ENCODE measurements at regions not wholly inside any gene's neighbourhood (a gene's known extent, or its start where the extent isn't known, plus 50 kb on each side); places are given as distances from the start of the nearest gene placed in this dataset.
"Not testable (repeated sequence)": the region's sequence is repeated elsewhere in the genome, so short reads cannot be mapped to it uniquely, and the experiment has no call there.

DNA sequence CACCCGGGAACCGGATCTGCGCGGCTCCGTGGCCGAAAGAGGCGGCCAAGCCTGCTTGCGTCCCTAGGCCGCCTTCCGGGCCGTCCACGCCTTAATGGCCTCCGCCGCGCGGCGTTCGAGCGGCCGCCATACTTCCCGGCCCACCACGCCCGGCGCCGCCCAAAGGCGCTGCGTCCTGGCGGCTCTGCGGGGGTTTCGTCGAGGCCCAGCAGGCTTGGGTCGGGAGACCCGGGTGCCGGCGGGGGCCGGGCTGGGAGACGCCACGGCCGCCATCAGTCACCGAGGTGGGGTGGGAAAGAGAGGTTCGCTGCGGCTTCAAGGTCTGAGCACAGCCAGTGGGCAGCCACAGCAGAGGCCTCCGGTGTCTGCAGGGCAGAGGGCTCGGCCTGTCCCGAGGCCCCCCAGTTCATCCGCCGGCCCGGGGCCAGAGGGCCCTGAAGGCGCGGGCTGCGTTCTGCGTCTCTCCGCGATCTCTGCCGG lies 545.8 kb upstream of the CDH10 start:
- no peak for DNase-seq (ENCODE audit: low spot score)

DNA sequence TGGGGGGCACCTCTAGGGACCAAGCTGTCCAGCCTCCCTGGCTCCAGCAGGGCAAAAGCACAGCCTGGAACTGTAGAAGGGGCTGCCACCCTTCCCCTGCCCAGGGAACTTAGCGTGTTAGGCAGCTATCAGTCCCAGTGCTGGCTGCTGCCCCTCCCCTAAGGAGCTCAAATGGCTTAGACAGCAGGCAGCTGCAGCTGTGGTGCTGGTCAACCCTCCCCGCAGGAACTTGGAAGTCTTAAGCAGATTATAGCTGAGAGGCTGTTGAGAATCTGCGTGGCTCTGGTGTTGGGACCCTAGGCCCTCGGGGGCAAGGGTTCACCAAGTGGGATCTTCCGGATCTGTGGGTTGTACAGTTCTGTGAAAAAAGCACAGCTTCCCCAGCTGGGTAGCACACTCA lies 536.5 kb upstream of the CDH10 start:
- DNase-seq (ENCODE audit: low spot score), result no peak

DNA sequence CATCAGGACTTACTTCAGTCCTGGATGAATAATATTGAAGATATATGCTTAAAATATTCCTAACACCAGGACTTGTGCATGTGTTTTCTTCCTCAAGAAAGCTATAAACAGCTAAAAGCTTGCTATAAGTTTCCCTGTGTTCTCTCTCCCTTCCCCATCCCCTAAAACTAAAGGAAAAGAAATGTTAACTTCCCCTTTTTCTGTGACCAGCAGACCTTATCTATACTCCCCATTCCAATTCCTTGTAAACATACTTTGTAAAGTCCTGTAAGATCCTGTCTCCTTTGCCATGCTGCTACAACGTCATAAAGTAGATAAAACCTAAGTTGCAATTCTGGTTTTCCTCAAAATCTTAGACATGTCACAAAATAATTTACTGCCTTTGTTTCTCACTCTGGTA lies 517.8 kb upstream of the CDH10 start:
- not testable (repeated sequence) for DNase-seq (ENCODE audit: low spot score)

DNA sequence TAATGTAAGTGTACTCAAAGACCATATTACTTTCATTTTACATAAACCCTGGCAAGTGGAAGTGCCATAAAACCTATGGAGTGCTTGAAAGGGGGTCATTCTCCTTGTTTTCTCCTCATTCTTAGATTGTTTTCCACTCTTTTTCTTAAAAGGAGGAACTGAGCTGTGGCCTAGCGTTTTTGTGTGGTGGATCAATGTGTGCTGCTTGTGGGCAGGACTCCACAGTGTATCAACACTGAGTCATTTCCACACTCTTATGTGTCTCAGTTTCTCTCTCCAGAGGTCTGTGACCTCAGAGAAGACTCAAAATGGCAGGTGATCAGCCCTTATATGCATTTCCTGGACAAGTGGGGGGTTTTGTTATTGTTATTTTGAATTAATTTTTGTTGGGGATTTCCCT lies 516.1 kb upstream of the CDH10 start:
- DNase-seq (ENCODE audit: low spot score), result no peak

DNA sequence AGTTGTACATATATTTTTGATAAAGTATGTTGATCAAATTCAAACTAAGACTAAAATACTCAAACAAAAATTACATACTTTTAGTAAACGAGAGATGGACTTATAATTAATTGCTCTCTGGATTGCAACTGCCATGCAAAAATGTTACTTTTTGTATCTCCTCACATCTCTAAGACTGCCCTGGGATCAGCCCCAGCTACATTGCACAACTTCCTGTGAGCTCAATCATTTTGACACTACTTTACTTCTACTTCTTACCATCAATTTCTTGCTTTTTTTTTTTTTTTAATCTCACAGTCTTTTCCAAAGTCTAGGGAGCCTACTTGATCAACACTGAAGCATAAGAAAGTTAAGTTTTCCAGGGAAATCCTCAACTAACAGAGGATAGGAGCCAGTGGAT lies 506.0 kb upstream of the CDH10 start:
- DNase-seq (ENCODE audit: low spot score), result no peak

DNA sequence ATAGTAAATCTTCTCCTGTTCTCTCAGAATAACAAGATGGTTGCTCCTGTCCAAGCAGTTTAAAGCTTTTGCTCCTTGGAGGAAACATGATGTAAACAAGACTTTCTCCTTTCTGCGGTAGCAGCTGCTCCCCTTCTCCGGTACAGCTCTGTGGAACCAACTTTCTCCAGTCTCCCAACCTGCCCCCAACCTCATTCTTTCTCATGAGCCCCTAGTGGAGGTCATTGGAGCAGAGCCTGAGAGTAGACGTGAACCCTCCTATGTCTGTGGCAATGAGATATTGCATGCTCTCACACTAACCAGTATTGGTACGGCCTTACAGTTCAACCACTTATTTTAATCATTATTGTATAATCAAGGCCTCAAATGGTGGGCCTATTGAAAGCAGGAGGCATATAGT lies 483.8 kb upstream of the CDH10 start:
- no peak for DNase-seq (ENCODE audit: low spot score)

DNA sequence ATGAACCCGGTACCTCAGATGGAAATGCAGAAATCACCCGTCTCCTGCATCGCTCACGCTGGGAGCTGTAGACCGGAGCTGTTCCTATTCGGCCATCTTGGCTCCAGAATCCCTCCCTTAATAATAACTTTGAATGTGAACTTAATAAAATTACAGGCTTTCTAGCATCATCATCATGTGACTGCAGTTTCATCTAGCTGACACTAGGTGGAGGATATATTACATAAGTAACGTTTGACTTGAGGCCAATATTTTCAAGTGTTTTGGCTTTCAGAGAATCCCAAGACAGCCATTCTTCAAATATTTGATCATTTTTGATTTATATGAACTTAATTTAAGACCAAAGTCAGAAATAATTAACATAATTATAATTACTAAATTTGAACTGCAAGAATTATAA lies 474.9 kb upstream of the CDH10 start:
- DNase-seq (ENCODE audit: low spot score), result peak; percentile 32

DNA sequence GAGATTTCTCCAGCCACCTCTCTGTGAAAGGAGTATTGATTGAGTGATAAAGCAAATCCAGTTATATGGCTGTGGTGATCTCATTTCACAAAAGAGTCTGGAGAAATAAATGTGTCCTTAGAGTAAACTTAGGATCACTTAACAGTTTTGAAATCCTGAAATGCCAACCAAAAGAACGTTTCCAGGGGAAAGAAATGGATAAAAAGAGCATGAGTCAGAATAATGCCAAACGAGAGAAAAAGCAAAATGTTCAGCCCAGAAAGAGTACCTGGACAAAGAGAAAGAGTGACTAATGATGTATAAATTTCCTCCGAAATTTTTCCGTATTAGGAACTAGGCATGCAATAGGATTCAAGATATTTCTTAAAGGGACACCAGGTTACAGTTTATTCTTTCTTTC lies 463.1 kb upstream of the CDH10 start:
- no peak for DNase-seq (ENCODE audit: low spot score)

DNA sequence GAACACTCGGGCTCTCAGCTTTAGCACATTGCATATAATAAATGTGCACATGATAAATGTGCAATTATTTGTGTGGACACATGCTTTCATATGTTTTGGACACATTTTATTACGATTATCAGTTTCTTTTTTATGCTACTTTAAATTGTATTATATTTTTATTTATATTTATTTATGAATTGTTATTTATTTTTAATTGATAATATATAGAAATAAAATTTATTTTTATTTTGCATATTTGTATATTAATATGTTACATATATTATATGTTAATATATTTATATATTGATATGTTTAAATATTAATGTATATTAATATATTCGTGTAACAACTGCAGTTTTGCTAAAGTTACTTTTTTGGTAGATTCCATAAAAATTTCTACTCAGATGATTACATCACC lies 454.8 kb upstream of the CDH10 start:
- no peak for DNase-seq (ENCODE audit: low spot score)

DNA sequence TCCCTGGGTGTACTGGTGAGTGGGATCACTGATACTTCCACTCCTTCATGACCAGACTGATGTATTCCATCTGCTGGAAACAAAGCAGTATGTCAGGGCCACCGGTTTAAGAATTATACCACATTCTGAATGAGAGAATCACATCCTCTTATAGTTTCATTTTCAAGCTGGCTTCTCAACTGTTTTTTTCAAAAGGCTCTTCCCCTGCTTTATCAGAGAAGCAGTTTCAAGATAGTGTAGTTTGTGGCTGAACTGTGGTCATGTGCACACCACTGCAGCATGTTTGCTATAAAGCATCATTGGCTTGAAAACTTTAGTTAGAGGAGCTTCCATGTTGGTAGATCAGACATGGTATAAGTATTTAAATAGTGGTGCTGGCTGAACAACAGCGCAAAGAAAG lies 450.5 kb upstream of the CDH10 start:
- DNase-seq (ENCODE audit: low spot score), result no peak

DNA sequence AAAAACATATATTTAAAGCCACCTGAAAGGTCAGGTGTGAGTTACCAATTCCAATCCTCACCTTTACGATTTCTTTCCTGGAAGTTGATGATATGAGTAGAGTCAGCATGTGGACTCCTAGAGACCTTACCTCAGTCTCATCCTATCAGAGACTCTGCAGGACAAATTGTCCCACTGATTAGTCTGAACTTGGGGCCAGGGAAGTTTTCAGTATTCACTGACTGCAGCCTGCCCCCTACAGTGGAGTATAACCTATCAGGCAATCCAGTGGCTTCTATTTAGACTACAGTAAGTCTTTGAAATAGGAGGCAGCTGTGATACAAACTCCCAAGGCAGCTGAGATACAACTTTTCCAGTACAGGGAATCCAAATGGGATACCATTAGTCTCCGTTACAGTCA lies 449.4 kb upstream of the CDH10 start:
- no peak for DNase-seq (ENCODE audit: low spot score)

DNA sequence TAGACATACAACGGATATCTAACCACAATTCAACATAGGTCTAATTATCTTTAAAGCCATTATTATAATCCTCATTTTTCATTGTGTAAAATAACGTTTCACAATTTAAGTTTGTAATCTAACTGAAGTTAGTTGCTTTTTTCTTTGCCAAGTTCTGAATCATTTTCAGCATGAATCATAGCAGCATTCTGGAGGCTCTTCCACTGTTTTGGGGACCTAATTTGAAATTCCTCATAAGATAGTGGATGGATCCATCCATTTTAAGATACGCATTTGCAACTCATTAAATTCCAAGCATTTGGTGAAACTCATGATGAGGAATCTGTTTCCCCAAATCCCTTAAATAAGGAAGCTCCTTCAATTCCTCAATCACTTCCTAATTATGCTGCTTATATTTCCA lies 447.1 kb upstream of the CDH10 start:
- peak; percentile 33 for DNase-seq (ENCODE audit: low spot score)

DNA sequence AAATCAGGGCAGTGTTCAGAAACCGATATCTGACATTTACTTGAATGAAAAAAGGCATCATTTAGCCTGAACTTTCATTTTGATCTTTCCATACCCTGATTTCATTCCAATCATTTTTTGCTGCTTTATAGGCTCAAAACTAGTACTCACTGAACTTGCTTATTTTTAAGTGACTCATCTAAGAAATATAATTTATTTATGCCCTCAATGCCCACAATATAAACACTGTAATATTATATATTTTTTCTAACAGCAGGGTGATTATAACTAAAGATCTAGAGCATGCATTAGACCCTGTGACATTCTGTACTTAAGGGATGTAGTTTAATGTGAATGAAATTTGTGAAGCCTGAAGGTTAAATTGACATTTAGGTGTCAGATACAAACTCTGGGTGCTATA lies 446.1 kb upstream of the CDH10 start:
- peak; percentile 4 for DNase-seq (ENCODE audit: low spot score)

DNA sequence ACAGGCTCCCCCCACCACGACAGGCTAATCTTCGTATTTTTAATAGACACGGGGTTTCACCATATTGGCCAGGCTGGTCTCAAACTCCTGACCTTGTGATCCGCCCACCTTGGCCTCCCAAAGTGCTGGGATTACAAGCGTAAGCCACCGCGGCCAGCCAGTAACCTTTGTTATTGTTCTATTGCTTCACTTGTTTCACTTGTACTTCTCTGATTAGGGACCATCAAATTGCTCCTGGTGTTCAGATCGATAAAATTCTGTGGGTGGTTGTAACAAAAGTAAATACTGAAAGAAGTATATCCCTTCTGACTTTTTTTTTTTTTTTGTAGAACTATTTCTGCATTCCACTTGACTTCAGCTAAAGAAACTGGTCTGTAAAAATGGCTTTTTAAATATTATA lies 445.5 kb upstream of the CDH10 start:
- no peak for DNase-seq (ENCODE audit: low spot score)

DNA sequence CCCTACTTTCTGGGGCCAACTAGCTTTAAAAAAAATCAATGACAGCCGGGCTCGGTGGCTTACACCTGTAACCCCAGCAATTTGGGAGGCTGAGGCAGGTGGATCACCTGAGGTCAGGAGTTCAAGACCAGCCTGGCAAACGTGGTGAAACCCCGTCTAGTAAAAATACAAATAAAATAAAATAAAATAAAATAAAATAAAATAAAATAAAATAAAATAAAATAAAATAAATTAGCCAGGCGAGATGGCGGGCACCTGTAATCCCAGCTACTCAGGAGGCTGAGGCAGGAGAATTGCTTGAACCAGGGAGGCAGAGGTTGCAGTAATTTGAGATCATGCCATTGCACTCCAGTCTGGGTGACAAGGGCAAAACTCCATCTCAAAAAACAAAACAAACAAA lies 443.9 kb upstream of the CDH10 start:
- DNase-seq (ENCODE audit: low spot score), result not testable (repeated sequence)

DNA sequence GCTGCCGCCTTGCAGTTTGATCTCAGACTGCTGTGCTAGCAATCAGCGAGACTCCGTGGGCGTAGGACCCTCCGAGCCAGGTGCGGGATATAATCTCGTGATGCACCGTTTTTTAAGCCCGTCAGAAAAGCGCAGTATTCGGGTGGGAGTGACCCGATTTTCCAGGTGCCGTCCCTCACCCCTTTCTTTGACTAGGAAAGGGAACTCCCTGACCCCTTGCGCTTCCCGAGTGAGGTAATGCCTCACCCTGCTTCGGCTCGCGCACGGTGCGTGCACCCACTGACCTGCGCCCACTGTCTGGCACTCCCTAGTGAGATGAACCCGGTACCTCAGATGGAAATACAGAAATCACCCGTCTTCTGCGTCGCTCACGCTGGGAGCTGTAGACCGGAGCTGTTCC lies 438.5 kb upstream of the CDH10 start:
- DNase-seq (ENCODE audit: low spot score), result not testable (repeated sequence)

DNA sequence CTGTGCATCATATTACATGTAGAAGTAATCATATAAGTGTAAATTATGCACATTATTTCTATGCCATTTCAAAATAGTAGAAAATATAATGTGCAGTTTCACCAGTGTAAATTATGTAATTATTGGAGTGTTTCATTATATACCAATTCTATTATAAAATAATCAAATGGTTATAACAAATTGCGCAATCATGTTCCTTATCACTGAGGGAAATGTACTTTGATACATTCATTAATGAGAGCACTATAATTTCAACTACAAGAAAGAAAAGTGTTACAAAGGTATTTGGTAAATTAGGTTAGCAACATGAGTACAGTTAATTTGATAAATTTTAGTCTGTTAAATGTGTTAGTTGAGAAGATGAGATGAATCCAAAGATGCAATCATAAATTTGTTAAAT lies 421.5 kb upstream of the CDH10 start:
- no peak for DNase-seq (ENCODE audit: low spot score)

DNA sequence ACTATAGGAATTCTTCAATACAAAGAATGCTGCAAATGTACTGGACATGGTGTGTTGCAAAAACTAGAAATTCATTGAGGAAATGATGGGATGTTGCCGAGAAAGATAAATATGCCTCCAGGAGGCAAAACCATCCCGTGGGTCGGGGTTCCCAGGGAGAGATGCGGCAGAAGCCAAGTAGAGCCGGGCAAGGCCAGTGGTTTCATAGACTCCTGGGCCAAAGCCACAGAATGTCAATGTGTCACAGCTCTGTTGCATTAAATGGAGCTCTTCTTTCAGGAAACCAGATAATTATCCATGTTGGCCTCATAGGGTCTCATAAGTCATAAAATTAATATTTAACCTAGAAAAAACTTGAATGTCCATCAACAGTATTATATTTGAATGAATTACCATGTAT lies 419.5 kb upstream of the CDH10 start:
- no peak for DNase-seq (ENCODE audit: low spot score)

DNA sequence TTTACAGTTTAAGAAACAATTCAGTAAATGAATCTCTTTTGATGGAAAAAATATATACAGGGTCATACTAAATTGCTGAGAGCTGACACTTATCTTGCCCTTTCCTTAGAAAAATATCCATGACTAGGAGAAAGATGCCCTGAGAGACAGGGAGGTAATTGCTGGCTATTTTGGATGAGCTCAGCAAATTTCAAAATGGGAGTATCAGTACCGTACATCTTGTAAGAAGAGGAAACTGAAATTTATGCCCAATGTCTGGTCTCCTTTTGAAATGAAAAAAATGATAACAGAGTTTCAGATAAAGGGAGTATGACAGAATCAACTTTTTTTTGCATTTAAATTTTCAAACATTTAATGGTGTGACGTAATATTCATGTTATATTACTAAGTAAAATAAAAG lies 415.8 kb upstream of the CDH10 start:
- DNase-seq (ENCODE audit: low spot score), result no peak

DNA sequence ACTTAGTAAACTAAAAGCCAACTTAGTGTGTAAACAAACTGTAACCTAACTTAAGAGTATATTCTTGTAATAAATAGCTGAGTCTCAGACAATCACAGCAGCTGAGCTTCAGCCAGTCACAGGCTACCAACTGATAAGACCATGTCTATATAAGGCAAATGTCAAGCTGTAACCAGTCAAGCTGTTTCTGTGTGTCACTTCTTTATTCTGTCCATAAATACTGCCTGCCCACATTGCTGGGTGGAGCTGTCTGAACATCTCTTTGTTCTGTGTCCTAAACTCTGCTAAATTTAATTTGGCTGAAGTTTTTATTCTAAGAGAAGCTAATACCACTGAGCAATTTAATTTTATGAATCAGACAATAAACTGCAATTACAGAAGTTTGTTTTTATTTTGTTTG lies 412.1 kb upstream of the CDH10 start:
- no peak for DNase-seq (ENCODE audit: low spot score)

DNA sequence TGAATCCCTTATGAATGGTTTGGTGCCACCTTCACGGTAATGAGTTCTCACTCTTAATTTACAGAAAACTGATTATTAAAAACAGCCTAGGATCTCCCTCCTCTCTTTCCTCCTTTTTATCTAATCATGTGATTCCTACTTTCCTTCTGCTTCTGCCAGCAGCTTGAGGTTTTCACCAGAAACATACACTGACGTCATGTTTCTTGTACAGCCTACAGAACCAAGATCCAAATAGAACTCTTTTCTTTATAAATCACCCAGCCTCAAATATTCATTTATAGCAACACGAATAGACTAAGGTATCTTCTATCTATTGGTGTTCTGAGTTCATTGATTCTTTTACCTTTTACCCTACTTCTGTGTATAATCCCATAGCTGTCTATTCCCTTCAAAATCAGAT lies 388.9 kb upstream of the CDH10 start:
- DNase-seq (ENCODE audit: low spot score), result no peak

DNA sequence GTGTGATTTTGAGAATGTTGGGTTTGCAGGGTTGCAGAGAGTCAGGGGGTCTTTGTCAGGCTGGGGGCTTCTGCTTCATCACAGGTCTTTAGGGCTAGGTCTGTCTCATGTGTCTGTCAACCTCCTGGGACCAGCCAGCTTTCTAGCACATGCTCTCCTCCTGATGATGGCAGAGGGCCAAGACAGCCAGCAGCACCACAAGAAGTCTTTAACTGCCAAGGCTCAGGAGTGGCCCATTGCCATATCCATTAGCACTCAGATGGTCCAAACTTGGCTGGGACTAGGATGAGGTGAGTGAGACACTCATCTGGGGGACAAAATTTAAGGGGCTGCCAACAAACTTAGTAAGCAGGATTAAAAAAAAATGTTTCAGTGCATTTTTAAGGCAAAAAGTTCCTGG lies 384.2 kb upstream of the CDH10 start:
- DNase-seq (ENCODE audit: low spot score), result no peak

DNA sequence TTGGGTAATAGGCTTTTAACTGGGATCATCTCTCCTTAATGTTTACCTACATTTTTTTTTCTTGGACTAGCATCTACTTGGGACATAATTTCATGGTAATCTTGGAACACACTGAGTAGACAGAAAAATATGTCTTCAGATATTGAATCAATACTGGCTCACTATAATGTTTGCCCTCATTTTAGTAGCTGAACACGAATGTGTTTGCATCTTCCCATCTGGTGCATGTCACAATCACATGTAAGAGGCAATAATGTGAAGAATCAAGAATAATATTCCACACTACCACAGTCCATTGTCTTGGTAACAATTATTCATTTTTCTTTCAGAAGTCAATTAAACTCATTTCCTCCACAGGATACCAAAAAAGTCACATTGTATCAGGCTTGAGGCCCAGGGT lies 382.7 kb upstream of the CDH10 start:
- no peak for DNase-seq (ENCODE audit: low spot score)

DNA sequence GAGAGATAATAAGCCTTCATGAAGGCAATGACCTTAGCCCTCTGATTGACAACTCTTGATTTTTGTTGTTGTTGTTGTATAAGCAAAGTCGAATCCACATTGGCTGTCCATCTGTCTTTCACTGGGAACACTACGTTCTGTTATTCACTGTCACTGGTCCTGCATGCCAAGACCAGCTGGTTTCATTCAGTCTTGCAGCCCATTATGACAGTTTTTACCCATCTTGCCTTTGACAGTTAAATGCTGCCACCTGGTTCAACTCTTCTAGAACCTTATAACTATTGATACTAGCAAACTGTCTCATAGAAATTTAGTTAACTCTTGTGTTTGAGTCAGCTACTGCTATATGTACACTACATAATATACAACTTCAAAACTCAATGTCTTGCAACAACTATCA lies 382.3 kb upstream of the CDH10 start:
- DNase-seq (ENCODE audit: low spot score), result no peak

DNA sequence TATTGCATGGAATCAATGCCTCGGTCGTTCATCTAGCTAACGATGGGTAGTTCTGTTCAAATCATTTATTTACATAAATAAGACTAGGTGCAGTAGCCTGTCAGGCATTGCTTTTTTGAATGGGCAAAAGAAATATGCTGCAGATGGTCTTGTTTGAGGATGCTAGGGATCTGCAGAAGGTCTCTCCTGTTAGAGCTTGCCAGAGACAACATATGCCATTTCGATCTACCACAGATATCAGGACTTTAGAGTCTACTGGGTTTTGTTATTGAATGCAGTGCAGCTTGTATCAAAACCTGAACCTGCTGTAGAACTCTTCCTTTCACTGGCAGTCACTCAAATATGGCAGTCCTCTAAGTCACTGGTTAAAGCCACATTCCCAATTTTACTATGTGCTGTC lies 381.1 kb upstream of the CDH10 start:
- no peak for DNase-seq (ENCODE audit: low spot score)

All from GM03348 (cell line).